Body of pancreas (tissue), 4 donors: ENCODE measurements at regions not wholly inside any gene's neighbourhood (a gene's known extent, or its start where the extent isn't known, plus 50 kb on each side); places are given as distances from the start of the nearest gene placed in this dataset.

Experiments used
- POLR2A ChIP-seq, 3 donors: fragments of 450-650 bp; IDR thresholded peaks; one replicate each; pipeline ENCODE4 v1.6.1; 2016; ENCODE audit warnings: antibody characterized with exemption in 3 of 3, mild to moderate bottlenecking in 2 of 3
- TF ChIP-seq, protein P1 (sequence below), 7 experiments: fragments of 450-650 bp in 4 of 7; fragments of 200-600 bp in 3 of 7; sonication (generic) in 3 of 7; IDR thresholded peaks; one replicate each; pipeline ENCODE4 v1.5.1; 2016 to 2019; ENCODE audit warnings: antibody characterized with exemption in 7 of 7

GRCh38 chr1:182191381-182192115 is 130.0 kb upstream of the ZNF648 start:
- TF ChIP-seq, protein P1, sequence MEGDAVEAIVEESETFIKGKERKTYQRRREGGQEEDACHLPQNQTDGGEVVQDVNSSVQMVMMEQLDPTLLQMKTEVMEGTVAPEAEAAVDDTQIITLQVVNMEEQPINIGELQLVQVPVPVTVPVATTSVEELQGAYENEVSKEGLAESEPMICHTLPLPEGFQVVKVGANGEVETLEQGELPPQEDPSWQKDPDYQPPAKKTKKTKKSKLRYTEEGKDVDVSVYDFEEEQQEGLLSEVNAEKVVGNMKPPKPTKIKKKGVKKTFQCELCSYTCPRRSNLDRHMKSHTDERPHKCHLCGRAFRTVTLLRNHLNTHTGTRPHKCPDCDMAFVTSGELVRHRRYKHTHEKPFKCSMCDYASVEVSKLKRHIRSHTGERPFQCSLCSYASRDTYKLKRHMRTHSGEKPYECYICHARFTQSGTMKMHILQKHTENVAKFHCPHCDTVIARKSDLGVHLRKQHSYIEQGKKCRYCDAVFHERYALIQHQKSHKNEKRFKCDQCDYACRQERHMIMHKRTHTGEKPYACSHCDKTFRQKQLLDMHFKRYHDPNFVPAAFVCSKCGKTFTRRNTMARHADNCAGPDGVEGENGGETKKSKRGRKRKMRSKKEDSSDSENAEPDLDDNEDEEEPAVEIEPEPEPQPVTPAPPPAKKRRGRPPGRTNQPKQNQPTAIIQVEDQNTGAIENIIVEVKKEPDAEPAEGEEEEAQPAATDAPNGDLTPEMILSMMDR (IDR thresholded peaks at IDR 0.05): no peak
- no peak for TF ChIP-seq POLR2A (IDR thresholded peaks at IDR 0.05)
